ENCODE measurements at regions not wholly inside any gene's neighbourhood (a gene's known extent, or its start where the extent isn't known, plus 50 kb on each side); places are given as distances from the start of the nearest gene placed in this dataset.
"Not testable (repeated sequence)": the region's sequence is repeated elsewhere in the genome, so short reads cannot be mapped to it uniquely, and the experiment has no call there.

DNA sequence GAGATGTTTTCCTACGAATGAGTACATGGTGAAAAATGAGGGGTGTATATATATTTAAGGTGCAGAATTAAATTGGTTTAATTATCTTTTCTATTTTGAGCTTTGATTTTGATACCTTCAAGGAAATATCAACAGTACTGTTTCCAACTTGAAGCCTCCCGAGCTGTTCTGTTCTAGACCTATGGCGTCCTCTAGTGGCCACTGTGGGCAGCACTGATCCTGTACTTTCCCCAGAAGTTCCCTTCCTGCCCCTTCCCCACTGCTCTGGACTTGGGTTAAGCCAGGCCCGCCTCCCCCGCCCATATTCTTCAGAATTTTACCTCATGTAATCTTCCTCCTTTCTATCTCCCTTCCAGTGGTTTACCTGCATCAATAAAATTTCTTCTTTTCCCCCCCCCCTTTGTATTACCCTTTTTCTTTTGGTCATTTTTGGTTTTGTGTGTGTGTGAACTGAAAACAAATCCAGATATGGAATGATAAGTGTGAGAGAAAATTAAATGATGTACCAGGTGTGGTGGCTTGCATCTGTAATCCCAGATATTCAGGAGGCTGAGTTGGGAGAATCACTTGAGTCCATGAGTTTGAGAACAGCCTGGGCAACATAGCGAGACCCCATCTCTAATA, 1643.5 kb downstream of the TP53TG3F start:
- no peak for DNase-seq

DNA sequence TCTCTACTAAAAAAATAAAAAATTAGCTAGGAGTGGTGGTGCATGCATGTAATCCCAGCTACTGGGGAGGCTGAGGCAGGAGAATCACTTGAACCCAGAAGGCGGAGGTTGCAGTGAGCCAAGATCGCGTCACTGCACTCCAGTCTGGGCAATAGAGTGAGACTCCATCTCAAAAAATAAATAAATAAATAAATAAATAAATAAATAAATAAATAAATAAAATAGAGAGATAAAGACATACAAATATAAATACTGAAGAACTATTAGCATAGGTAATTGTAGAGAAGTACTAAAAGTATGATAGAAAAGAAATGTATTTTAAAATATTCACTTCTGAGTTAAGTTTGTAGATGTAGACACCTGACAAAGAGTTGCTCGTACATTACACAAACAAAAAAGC, 1652.4 kb downstream of the TP53TG3F start:
- not testable (repeated sequence) for DNase-seq

DNA sequence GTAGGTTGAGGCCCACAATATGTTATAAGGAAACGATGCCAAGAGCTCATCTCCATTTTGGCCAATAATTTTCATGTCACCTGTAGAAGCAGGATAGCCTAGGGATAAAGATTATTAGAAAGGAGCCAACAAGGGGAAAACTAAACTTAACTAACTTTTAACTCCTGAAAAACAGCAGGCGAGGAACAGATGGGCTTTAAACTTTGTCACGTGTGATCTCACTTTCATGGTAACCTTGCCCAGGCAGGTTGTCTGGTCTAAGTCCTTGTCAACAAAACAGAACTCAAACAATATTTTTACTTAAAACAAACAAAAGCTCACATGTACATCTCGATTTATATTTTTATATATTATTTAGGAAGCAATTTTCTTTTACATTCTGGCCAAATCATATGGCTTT, 1672.0 kb downstream of the TP53TG3F start:
- no peak for DNase-seq

DNA sequence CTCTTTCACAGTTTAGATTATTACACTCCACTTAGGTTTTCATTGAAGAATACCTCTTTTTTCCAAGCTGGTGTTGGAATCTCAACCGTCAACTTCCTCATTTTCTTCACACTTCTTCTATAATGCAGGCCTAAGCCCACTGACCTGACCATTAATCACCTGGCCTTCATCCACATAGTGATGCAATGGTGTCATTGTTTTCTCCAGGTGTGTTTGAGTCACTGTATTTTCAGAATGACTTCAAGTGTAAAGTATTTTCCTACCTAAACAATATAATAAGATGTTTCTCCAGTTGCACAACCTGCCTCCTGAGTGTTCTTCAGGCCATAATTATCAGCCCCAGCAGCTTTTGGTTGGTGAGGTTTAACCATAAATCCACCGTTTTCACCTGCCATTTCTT, 1675.1 kb downstream of the TP53TG3F start:
- no peak for DNase-seq

DNA sequence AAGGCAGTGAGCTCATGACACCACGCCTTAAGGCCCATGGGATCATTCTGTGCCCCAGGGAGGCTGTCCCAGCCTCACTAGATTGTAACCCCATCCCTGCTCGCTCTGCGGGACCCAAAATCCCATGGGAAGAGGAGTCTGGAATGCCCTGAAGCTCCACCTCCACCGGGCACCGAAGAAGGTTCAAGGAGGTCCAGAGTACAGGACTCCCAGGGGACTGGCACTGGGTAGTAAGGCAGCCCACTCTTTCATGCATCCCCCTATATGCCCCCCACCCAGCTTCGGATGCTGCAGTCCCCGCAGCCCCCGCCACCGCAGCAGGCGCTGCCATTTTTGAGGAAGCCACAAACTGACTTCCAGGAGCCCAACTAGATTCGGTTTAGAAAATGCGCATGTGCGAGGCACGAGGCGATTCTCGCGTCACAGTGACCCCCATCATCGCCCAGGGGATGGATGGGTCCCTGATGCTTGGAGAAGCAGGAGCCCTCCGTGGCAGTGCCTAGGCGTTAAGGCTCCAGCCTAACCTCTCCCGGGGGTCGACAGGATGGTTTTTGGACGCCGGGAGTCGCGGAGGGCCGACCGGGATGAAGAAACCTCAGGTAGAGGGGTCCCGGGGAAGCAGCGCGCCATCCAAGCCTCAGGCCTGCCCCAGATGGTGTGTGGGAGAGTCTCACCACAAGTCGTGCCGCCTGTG, 1681.0 kb downstream of the TP53TG3F start:
- no peak for DNase-seq

DNA sequence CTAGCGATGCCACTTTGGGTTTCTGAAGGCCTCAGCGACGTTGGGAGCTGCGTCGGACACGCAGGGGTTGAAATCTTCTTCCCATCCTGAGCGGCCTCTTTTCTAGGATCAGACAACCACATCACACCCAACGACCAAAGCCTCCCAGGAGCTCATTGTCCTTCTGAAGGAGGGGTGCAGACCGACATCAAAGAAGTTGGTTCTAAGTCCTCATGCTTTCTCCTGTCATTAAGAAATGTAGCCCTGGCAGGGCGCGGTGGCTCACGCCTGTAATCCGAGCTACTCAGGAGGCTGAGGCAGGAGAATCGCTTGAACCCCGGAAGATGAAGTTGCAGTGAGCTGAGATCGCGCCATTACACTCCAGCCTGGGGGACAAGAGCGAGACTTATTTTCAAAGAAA, 1681.9 kb downstream of the TP53TG3F start:
- DNase-seq: no peak

DNA sequence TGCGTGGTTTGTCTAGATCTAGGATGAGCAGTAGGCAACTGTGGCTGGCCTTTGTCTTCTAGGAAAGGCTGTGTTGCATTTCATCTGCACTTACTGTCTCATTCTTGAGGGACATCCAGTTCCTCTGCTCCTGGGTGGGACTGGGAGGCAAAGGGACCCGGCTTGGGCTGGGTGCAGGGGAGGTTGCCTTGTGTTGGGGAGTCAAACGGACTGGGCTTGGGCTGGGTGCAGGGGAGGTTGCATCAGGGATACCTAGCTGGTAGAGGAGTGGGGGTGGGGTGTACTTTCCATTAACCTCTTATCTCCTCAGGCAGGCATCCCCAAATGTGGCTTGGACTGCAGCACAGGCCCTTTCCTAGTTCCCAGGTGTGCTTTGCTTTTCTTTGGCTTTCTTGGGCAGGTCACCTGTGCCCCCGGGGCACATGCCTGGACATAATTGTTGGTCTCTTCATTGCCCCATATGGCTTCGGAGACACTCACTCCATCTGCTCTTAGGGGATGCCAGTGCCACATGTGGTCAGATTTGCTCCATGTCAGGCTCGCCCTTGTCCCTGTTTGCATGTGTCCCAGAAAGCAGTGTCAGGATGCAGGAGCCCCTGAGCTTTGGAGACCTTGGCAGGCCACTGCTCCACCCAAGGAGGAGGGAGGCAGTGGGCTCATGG, 1682.9 kb downstream of the TP53TG3F start:
- no peak for DNase-seq

DNA sequence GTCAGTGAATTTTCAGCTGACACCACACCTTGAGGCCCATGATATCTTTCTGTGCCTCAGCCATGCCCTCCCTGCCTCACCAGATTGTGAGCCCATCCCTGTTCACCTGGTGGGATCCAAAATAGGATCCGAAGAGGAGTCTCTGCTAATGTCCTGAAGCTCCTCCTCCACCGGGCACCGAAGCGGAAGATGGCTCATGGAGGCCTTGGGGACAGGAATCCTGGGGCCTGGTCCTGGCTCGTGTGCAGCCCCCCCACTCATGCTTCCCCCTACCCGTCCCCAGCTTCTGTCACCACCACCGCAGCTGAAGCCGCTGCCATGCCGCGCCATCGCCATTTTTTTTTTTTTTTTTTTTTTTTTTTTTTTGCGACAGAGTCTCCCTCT, 1683.4 kb downstream of the TP53TG3F start:
- no peak for DNase-seq

DNA sequence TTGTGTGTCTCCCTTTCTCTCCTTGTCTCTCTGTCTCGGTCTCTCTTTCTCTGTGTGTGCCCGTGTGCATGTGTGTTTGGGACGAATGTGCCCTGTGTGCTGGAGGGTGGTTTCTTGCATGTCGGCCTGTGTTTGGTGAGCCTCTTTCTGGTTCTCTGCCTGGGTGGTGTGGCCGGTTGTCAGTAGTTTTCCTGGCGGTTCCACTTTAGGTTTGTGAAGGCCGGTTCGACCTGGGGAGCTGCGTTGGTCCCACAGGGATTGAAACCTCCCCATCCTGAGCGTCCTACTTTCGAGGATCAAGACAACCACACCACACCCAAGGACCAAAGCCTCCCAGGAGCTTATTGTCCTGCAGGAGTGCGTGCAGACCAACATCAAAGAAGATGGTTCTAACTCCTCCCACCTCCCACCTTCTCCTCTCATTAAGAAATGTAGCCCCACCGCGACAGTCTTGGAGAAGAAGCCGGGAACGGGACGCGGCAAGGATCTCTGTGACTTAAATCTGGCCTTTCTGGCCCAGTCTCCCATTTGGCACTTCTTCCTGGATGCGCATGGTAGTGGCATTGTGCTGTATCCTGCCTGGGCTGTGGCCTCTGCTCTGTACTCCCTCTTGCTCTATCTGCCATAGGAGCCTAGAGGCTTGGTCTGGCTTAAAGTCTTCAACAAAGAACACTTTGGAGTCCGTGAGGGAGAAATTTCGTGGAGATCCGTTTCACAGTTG, 1685.0 kb downstream of the TP53TG3F start:
- no peak for DNase-seq

DNA sequence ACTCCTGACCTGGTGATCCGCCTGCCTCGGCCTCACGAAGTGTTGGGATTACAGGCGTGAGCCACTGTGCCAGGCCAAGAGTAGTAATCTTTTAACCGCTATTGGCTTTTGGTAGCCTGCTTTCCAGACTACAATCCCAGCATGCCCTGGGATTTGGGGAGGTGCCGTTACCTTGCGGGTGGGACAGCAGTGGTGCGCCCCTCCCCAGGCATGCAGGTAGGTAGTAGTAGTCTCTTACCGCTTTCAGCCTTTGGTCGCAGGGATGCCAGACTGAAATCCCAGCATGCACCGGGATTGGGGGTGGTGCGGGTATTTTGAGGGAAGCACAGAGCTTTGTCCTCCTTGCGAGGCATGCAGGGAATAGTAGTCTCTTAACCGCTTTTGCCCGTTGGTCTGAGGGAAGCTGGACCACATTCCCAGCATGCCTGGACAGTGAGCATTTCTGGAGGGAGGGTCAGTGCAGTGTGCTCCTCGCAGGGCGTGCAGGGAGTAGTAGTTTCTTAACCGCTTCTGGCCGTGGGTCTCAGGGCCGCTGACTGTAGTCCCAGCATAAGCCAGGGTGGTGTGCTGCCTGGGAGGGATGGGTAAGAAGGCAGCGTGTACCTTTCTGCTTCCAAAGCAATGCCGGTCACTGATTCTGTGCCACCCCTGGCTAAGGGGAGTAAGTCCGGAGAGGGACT, 1686.8 kb downstream of the TP53TG3F start:
- DNase-seq: no peak

DNA sequence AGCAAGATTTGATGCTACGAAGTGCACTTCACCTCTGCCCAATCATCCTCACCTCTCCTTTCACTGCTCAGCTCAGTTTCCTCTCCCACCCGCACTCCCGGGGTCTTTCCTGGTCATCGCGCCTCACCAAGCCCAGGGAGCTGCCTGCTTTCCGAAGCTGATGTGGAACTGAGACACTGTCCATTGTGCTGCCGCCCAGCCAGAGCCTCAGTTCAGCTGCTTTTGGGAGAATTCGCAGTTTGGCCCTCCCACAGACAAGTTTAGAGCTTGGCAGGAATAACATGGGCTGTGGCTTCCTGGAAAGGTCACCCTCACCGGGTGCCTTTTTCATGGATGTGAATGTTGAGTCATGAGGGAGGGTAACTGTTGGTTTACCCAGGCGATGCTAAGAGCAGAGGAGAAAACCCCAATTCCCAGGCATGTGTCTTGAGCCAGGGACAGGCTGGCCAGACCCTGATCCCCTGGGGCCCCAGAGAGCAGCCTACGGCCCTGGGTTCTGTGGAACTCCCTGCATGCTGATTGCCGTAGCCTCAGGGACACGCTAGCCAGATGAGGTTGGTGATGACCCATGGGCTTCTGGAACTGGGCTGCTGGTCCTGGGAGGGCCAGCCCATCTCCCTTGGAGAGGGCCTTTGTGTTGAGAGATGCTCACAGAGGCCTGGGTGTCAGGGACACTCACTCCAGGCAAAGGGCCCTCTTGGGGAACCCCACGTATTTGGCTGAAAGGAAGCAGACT, 1687.5 kb downstream of the TP53TG3F start:
- no peak for DNase-seq

DNA sequence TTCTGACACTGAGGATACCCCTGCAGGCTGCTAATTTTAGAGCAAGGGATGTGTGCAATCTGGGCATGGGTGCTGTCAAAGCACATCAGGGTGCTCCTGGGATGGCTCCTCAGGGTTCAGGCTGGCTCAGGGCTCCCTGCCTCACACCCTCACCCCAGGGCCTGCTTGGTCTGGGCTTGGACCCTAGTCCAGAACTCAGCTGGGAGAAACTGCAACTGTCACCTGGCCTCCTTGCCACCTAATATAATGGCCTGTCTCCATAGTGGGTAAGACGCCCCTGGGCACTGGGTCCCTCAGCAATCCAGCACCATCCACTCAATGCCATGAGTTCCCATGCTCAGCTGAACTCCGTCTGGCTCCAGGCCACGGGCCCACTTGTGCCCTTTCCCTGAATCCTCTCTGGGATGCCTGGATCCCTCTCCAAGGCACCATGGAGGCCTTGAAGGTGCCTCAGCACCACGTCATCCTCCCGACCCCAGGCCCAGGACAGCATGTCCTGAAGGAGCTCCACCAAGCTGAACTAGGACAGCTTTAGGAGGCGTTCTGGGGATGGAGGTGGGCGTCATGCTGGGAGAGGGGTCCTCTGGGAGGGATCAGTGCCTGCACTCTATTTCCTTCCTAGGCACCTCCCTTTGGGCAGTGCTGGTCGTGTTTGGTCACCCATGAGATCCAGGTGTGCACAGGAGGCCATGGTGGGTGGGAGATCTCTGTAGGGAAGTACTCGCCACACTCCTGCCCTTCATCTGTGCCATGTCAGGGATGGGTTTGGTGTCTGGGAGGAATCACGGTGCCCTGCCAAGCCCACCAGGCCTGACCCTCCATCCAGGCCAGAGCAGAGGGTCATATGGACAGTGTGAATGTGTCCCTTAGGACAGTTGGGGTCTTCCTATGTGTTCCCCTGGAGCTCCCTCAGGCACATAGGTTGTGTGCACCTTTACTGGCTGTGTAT, 1688.4 kb downstream of the TP53TG3F start:
- DNase-seq: no peak

DNA sequence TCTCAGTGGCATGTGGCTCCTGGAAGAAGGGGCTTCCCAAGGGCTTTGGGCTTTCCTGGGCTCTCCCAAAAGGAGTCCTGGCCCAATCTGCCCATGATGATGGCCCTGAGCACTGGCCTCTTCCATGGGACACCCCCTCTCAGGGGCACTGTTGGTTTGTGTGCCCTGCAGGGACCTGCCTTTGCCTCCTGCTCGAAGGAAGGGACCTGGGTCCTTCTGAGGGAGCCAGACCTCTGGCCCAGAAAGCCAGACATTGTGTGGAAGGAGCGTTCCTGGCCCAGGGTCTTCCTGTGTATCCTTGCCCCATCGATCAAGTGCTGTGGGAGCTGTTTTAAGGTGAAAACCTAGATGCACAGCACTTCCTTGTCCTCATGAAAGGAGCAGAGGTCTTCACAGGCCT, 1689.3 kb downstream of the TP53TG3F start:
- no peak for DNase-seq

DNA sequence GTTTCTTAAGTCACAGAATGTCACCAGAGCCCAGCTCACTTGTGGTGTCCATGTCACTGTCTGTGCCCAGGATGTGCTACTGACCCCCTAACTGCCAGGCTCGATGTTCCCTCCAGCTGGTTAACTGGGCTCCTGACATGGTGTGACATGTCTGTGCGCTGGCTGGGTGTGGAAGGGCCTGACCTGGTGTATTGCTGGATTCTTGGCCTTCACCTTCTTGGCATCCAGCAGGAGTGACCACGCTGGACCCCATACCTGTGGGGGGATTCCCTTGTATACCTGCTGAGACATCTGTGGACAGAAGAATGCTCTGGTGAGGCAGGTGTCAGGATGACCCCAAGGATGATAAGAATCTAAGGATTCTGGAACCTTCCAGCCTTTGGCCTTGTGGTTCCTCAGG, 1690.1 kb downstream of the TP53TG3F start:
- no peak for DNase-seq

DNA sequence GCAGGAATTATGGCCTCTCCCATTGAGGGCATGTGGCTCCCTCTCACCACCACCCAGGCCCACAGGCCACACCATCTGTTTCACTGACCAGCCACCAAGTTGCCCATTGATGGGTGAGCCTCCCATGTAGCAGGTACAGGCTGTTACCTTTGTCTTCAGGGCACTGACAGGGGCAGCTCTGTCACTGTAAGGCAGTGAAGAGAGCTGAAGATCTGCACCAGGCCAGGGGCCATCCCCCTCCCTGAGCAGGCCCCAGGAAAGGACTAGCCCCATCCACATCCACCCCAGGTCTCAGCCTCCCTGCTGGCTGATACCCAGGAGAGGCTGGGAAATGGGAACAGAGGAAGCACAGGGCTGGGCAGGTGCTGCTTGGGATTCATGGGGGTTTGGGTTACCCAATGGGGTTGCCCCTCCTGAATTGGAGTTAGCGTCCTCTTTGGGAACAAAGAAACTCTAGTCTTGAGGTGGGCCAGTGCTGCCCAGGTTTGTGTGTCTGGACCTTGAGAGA, 1691.4 kb downstream of the TP53TG3F start:
- DNase-seq: no peak

DNA sequence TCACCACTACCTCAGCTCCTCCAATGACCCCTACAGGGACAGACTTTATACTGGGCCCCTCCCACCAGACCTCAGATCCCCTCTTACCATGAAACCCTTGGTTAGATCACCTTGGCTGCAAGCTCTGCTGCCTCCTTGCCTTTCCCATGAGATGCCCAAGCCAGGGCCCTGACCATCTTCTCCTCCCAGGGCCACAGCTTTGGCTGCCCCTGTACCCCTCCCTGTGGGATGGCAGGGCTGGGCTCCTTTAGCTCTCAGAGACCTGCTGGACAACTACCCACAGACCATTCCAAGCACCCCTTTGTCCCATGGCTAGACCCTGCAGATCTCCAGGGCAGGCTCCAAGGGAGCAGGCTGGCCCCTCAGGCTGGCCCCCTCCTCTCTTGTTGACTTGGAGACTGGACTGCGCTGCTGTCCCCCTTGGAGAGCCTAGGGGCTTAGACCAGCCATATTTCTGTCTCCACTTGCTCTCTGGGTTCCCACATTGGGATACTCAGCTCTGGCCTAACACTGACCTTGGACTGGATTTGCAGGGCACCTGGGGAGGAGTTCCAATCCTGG, 1692.7 kb downstream of the TP53TG3F start:
- no peak for DNase-seq

DNA sequence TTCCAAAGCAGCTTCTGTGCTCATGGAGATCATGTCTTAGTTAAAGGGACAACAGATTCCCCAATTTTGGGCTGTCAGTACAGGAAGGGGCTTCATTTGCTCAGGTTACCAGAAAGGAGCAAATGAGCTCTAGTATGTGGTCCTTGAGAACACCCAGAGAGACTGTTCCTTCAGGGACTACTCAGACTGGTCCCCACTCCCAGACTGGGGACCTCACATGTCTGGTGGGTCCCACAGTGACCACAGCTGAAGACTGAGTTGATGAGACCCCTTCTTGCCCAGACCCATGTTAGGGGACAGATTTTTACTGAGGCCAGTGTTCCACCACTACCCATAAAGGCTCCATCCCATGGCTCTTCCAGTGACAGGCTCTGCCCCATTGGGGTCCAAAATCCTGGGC, 1695.2 kb downstream of the TP53TG3F start:
- no peak for DNase-seq

DNA sequence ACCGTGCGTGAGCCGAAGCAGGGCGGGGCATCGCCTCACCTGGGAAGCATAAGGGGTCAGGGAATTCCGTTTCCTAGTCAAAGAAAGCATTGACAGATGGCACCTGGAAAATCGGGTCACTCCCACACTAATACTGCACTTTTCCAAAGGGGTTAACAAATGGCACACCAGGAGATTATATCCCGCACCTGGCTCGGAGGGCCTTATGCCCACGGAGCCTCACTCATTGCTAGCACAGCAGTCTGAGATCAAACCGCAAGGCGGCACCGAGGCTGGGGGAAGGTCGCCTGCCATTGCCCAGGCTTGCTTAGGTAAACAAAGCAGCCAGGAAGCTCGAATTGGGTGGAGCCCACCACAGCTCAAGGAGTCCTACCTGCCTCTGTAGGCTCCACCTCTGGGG, 1698.1 kb downstream of the TP53TG3F start:
- DNase-seq: not testable (repeated sequence)

DNA sequence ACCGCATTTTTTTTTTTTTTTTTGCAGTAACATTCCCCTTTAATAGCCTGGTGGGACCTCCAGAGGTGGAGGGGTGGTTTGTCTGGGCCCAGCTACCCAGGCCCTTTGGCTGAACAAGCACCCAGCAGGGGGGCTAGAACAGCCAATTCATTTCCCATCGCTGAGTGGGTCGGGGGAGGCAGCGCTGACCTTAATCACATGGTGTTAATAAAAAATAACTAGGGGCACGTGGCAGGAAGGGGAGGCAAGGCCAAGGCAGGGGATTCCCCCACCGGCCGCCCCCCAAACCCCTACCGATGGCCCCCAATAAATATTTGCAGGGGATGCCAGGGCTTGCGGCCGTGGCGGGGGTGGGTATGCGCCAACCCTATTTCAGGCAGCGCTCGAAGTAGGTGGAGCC, 1709.9 kb downstream of the TP53TG3F start:
- not testable (repeated sequence) for DNase-seq

DNA sequence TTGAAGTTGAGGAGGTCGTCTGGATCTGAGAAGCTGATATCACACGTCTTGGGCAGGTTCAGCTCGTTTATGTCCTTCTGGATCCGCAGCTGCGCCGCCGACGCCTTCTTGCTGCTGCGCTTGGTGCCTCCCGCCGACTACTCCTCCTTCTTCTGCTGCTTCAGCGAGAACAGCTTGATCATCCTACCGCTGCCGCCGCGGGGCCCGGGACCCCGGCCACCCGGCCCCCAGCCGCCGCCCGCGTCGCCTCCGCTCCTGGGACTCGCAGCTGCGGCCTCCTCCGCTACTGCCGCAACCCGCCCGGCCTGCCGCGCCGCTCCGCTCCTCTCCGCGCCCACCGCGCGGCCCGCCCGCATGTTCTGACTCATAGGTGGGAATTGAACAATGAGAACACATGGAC, 1710.6 kb downstream of the TP53TG3F start:
- not testable (repeated sequence) for DNase-seq

Data from dermis blood vessel endothelial cell (primary cell).